CD14-positive monocyte (primary cell): ENCODE measurements at regions not wholly inside any gene's neighbourhood (a gene's known extent, or its start where the extent isn't known, plus 50 kb on each side); places are given as distances from the start of the nearest gene placed in this dataset.
A peak's percentile ranks its signal among the peaks of the same experiment; 100 is the strongest.

Source experiments
- DNase-seq, 3 donors: peaks; one replicate each; pipeline ENCODE4 v3.0.0-alpha.2; 2011 to 2022
- H2AFZ ChIP-seq: 2 replicates; pipeline ENCODE4 v1.6.0; 2012; ENCODE audit warnings: mild to moderate bottlenecking, low read depth, low read length, inconsistent platforms; ENCODE audit not compliant: insufficient read depth, poor library complexity, severe bottlenecking
- H3K27ac ChIP-seq, 2 donors: 1 replicate in 1 of 2; 2 replicates in 1 of 2; pipeline ENCODE4 v1.5.1; 2012 to 2013; ENCODE audit warnings: low read length in 2 of 2, control low read depth in 1 of 2, inconsistent platforms in 1 of 2, low read depth in 1 of 2, mild to moderate bottlenecking in 1 of 2
- H3K27me3 ChIP-seq, 2 donors: one replicate each; pipeline versions ENCODE4 v1.6.0 to v1.6.1; 2011 to 2013; ENCODE audit warnings: low read length in 2 of 2; ENCODE audit not compliant: control insufficient read depth in 2 of 2, insufficient read depth in 2 of 2
- H3K36me3 ChIP-seq, 2 donors: replicated peaks in 1 of 2; 1 replicate in 1 of 2; 2 replicates in 1 of 2; pipeline versions ENCODE4 v1.5.1 to v1.6.1; 2012 to 2013; ENCODE audit warnings: low read length in 2 of 2, control low read depth in 1 of 2, inconsistent platforms in 1 of 2, mild to moderate bottlenecking in 1 of 2; ENCODE audit not compliant: insufficient read depth in 2 of 2, control insufficient read depth in 1 of 2
- H3K4me1 ChIP-seq, 2 donors: 1 replicate in 1 of 2; 2 replicates in 1 of 2; pipeline versions ENCODE4 v1.5.1 to v1.6.1; 2012 to 2013; ENCODE audit warnings: low read length in 2 of 2, control low read depth in 1 of 2, inconsistent platforms in 1 of 2, mild to moderate bottlenecking in 1 of 2, moderate library complexity in 1 of 2; ENCODE audit not compliant: insufficient read depth in 2 of 2, control insufficient read depth in 1 of 2
- H3K4me2 ChIP-seq: replicated peaks from 2 replicates; pipeline ENCODE3; 2012; ENCODE audit warnings: low read length, moderate library complexity, mild to moderate bottlenecking; ENCODE audit not compliant: poor library complexity, severe bottlenecking; ENCODE audit errors: extremely low read depth
- H3K4me3 ChIP-seq, 3 experiments: fragments of 200-600 bp in 1 of 3; sonication (generic) in 1 of 3; replicated peaks in 1 of 3; 1 replicate in 2 of 3; 2 replicates in 1 of 3; pipeline ENCODE4 v1.5.1; 2011 to 2013; ENCODE audit warnings: low read length in 3 of 3, mild to moderate bottlenecking in 3 of 3, control low read depth in 2 of 3, low read depth in 2 of 3, inconsistent platforms in 1 of 3, moderate library complexity in 1 of 3
- H3K79me2 ChIP-seq: 2 replicates; pipeline ENCODE4 v1.6.0; 2012; ENCODE audit warnings: mild to moderate bottlenecking, control low read depth, inconsistent platforms, low read length, moderate library complexity; ENCODE audit not compliant: insufficient read depth
- H3K9ac ChIP-seq: 2 replicates; pipeline ENCODE4 v1.6.0; 2017; ENCODE audit warnings: low read length, mild to moderate bottlenecking; ENCODE audit not compliant: insufficient read depth, poor library complexity, severe bottlenecking
- H3K9me3 ChIP-seq, 2 donors: replicated peaks in 1 of 2; 1 replicate in 1 of 2; 2 replicates in 1 of 2; pipeline versions ENCODE4 v1.5.1 to v1.6.1; 2012 to 2013; ENCODE audit warnings: low read length in 2 of 2, control low read depth in 1 of 2; ENCODE audit not compliant: control insufficient read depth in 1 of 2, insufficient read depth in 1 of 2
- H4K20me1 ChIP-seq: 2 replicates; pipeline ENCODE4 v1.6.0; 2012; ENCODE audit warnings: mild to moderate bottlenecking, low read length, control low read depth, moderate library complexity; ENCODE audit not compliant: insufficient read depth
- H3K27ac Mint-ChIP-seq, 7 donors: one replicate each; pipeline ENCODE4 v1.8.0; 2020; ENCODE audit warnings: mild to moderate bottlenecking in 7 of 7, mixed read lengths in 7 of 7, moderate library complexity in 6 of 7, inconsistent platforms in 2 of 7
- H3K27me3 Mint-ChIP-seq, 3 donors: one replicate each; pipeline ENCODE4 v1.8.0; 2021 to 2022; ENCODE audit warnings: low read depth in 3 of 3, mild to moderate bottlenecking in 3 of 3, mixed read lengths in 3 of 3, moderate library complexity in 3 of 3, inconsistent platforms in 1 of 3
- H3K36me3 Mint-ChIP-seq, 2 donors: one replicate each; pipeline ENCODE4 v1.8.0; 2020; ENCODE audit warnings: mixed read lengths in 2 of 2, inconsistent platforms in 1 of 2, mild to moderate bottlenecking in 1 of 2
- H3K4me1 Mint-ChIP-seq: one replicate; pipeline ENCODE4 v1.8.0; 2020; ENCODE audit warnings: mild to moderate bottlenecking, mixed read lengths
- H3K4me3 Mint-ChIP-seq, 2 donors: one replicate each; pipeline ENCODE4 v1.8.0; 2020; ENCODE audit warnings: mild to moderate bottlenecking in 2 of 2, mixed read lengths in 2 of 2, moderate library complexity in 1 of 2
- H3K9me3 Mint-ChIP-seq, 7 donors: one replicate each; pipeline ENCODE4 v1.8.0; 2020 to 2022; ENCODE audit warnings: mixed read lengths in 7 of 7, mild to moderate bottlenecking in 6 of 7, moderate library complexity in 6 of 7, inconsistent platforms in 2 of 7
- WGBS: methylation state at CpG from one replicate; pipeline ENCODE4 v1.1.5; 2013; ENCODE audit warnings: missing lambda C conversion rate; ENCODE audit not compliant: insufficient coverage; 5-methylcytosine and 5-hydroxymethylcytosine counted together
- intact Hi-C, 2 donors: fragments of 100-400 bp; cut with micrococcal nuclease; formaldehyde crosslinking; loops; one replicate each; pipeline versions ENCODE4 v1.15.0 to v1.15.1; 2023
- TF ChIP-seq, protein P1 (sequence below): fragments of 200-600 bp; IDR thresholded peaks from one replicate; pipeline ENCODE4 v1.8.0; 2022; ENCODE audit warnings: antibody characterized with exemption, mild to moderate bottlenecking

DNA sequence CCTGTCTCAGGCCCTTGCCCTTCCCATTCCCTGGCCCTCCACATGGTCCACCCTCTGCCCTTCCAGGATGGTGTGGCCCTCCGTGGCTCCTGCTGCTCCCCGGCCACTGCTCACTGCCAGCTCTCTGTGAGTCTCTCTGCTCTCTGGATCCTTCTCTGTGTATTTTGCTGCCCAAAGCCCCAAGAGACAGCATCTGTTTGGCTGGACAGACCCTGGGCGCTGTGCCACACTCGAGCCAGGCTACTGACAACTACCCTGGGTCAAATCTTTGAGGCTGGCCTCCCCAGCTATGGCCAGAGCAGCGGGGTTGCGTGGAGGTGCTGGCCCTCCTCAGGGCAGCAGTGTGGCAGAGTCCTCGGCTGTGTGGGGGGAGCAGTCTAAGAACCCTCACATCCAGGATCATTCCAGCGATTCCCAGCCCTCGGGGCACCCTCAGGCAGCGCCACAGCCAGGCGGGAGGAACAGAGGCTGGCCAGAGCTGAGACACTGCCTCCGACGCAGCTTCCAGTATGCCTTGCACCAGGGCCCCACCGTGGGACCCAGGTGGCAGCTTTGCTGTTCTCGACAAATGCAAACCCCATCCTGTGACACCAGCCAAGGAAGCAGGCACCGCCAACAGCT lies 139.4 kb upstream of the GLI2 start:
- intact Hi-C loops, result no loop called here
- H3K27ac Mint-ChIP-seq, result peak overlapping the region in 2 of 7 donors; percentile 4 to 30
- H3K4me2 ChIP-seq, result no peak overlapping the region

DNA sequence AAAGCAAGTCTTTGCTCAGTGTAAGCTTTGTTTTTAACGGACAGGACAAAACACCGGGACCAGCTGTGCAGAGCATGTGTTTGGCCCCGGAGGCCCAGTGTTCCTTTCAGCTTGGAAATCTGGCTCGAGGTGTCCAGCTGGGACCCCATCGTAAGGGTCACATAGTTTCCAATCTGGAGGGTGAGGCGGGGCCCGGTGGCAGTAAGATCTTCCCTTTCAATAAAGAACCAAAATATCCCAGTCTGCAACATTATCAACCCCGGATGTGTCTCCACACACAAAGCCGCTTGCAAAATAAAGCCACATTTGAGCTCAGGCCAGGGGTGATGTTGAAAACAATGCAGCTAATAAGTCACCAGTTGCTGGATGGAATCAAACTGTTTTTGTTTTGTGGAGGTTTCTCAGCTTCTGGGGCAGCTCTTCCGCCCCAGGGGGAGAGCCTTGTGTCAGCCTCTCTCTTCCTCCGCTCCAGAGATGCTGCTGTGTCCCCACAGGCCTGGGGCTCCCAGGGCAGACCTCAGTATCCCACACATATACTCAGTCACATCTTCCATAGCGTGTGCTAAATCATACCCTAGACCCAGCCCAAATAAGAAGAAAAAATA lies 138.6 kb upstream of the GLI2 start:
- no peaks in the 10 kb centered on the region for H3K4me1 ChIP-seq
- DNase-seq, result no peak
- peak overlapping the region in 3 of 7 donors; percentile 0 to 58 (median 48) for H3K27ac Mint-ChIP-seq
- H3K27ac ChIP-seq, result peak overlapping the region in 1 of 2 donors; percentile 57
- no peaks in the 10 kb centered on the region for H3K36me3 ChIP-seq
- H3K4me2 ChIP-seq, result no peak overlapping the region
- peaks cover 2% of the 10 kb centered on the region for H3K4me1 Mint-ChIP-seq
- TF ChIP-seq, protein P1, sequence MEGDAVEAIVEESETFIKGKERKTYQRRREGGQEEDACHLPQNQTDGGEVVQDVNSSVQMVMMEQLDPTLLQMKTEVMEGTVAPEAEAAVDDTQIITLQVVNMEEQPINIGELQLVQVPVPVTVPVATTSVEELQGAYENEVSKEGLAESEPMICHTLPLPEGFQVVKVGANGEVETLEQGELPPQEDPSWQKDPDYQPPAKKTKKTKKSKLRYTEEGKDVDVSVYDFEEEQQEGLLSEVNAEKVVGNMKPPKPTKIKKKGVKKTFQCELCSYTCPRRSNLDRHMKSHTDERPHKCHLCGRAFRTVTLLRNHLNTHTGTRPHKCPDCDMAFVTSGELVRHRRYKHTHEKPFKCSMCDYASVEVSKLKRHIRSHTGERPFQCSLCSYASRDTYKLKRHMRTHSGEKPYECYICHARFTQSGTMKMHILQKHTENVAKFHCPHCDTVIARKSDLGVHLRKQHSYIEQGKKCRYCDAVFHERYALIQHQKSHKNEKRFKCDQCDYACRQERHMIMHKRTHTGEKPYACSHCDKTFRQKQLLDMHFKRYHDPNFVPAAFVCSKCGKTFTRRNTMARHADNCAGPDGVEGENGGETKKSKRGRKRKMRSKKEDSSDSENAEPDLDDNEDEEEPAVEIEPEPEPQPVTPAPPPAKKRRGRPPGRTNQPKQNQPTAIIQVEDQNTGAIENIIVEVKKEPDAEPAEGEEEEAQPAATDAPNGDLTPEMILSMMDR, result no peak
- H4K20me1 ChIP-seq, result no peaks in the 10 kb centered on the region
- no peaks in the 10 kb centered on the region for H3K79me2 ChIP-seq
- H3K27me3 Mint-ChIP-seq, result peaks cover 0 to 9% (median 3%) of the 10 kb centered on the region in 3 donors
- intact Hi-C loops, result no loop called here
- H3K9me3 Mint-ChIP-seq, result no peaks in the 10 kb centered on the region
- H3K9ac ChIP-seq, result no peak overlapping the region
- no peak overlapping the region for H3K4me3 ChIP-seq
- H3K27me3 ChIP-seq, result no peaks in the 10 kb centered on the region
- H3K9me3 ChIP-seq, result no peaks in the 10 kb centered on the region
- H3K4me3 Mint-ChIP-seq, result no peak overlapping the region
- no peak overlapping the region for H2AFZ ChIP-seq
- no peaks in the 10 kb centered on the region for H3K36me3 Mint-ChIP-seq
- 94% methylated on average over 10 of the region's 12 CpGs for WGBS

More for the DNA sequence above, 139.4 kb upstream of the GLI2 start:
- H4K20me1 ChIP-seq, result no peaks in the 10 kb centered on the region
- no peak overlapping the region for H3K9ac ChIP-seq
- H3K36me3 ChIP-seq, result no peaks in the 10 kb centered on the region
- H3K4me1 ChIP-seq, result no peaks in the 10 kb centered on the region
- H3K4me3 ChIP-seq, result no peak overlapping the region
- no peak overlapping the region for H2AFZ ChIP-seq
- H3K4me3 Mint-ChIP-seq, result no peak overlapping the region
- H3K27me3 Mint-ChIP-seq, result peaks cover 0 to 13% (median 3%) of the 10 kb centered on the region in 3 donors
- TF ChIP-seq, protein P1, result no peak
- no peak overlapping the region for H3K27ac ChIP-seq
- peaks cover 0 to 2% (median 0%) of the 10 kb centered on the region in 7 donors for H3K9me3 Mint-ChIP-seq
- peaks cover 2% of the 10 kb centered on the region for H3K4me1 Mint-ChIP-seq
- no peaks in the 10 kb centered on the region for H3K27me3 ChIP-seq
- no peaks in the 10 kb centered on the region for H3K79me2 ChIP-seq
- H3K36me3 Mint-ChIP-seq, result no peaks in the 10 kb centered on the region
- no peaks in the 10 kb centered on the region for H3K9me3 ChIP-seq
- 94% methylated on average over 15 of the region's 16 CpGs for WGBS
- DNase-seq, result no peak
